Neural crest cell (in vitro differentiated cells): ENCODE measurements at regions not wholly inside any gene's neighbourhood (a gene's known extent, or its start where the extent isn't known, plus 50 kb on each side); places are given as distances from the start of the nearest gene placed in this dataset.

Experiments used
- DNase-seq: peaks from one replicate; pipeline ENCODE4 v3.0.0; 2021; ENCODE audit warnings: low read depth, mixed read lengths, low spot score
- H3K27ac Mint-ChIP-seq: one replicate; pipeline ENCODE4 v1.8.0; 2021; ENCODE audit warnings: mild to moderate bottlenecking, mixed read lengths; ENCODE audit not compliant: unreplicated experiment
- H3K27me3 Mint-ChIP-seq: 2 replicates; pipeline ENCODE4 v1.8.0; 2021; ENCODE audit warnings: low read depth, mild to moderate bottlenecking, mixed read lengths
- H3K36me3 Mint-ChIP-seq: 2 replicates; pipeline ENCODE4 v1.8.0; 2021; ENCODE audit warnings: low read depth, mild to moderate bottlenecking, mixed read lengths
- H3K4me1 Mint-ChIP-seq: 2 replicates; pipeline ENCODE4 v1.8.0; 2021; ENCODE audit warnings: mixed read lengths
- H3K4me3 Mint-ChIP-seq: one replicate; pipeline ENCODE4 v1.8.0; 2021; ENCODE audit warnings: mild to moderate bottlenecking, mixed read lengths
- H3K9me3 Mint-ChIP-seq: 2 replicates; pipeline ENCODE4 v1.8.0; 2021; ENCODE audit warnings: mixed read lengths
- TF ChIP-seq, protein P1 (sequence below): fragments of 200-600 bp; sonication (generic); conservative IDR thresholded peaks from 2 replicates; pipeline ENCODE4 v1.5.0; 2021; ENCODE audit warnings: antibody characterized with exemption, mild to moderate bottlenecking

DNA sequence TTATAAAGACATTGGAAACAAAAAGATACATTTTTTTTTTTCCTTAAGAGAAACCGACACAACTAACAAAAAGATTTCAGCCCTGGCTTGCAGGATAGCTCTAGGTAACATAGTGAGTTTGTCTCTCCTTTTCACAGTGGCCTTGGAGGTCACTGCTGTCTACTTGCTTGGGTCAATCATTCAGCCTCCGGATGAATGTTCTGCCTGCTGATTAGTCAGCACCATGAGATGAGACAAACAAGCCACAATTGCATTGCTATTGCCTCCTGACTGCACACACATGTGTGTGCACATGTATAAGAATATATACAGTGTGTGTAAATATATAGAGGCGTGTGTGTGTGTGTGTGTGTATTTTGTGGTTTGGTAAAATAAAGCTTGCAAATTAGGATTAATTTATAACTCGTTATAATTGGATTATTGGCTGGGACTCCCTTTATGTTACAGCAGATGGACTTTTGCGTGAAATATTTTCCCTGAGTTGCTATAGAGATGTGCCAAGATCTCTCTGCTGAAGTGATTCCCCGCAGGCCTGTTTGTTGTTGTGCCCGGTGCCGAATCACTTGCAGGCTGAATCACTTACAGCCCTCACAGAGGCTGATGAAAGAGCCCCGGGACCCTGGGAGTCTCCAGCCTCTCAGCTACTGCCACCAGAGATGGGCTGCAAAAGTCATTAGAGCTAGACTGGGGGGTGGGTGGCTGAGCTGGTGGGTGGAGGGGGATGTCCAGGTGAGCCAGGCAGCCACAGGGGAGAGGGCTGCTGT is 161.2 kb downstream of the FGF18 start:
- Mint-ChIP-seq H3K27ac (no peak overlapping the region), H3K4me1 (peaks cover 35% of the 10 kb centered on the region), H3K9me3 (peaks cover 5% of the 10 kb centered on the region), H3K36me3 (peaks cover 2% of the 10 kb centered on the region), H3K27me3 (no peaks in the 10 kb centered on the region), H3K4me3 (no peak overlapping the region)
- TF ChIP-seq, protein P1, sequence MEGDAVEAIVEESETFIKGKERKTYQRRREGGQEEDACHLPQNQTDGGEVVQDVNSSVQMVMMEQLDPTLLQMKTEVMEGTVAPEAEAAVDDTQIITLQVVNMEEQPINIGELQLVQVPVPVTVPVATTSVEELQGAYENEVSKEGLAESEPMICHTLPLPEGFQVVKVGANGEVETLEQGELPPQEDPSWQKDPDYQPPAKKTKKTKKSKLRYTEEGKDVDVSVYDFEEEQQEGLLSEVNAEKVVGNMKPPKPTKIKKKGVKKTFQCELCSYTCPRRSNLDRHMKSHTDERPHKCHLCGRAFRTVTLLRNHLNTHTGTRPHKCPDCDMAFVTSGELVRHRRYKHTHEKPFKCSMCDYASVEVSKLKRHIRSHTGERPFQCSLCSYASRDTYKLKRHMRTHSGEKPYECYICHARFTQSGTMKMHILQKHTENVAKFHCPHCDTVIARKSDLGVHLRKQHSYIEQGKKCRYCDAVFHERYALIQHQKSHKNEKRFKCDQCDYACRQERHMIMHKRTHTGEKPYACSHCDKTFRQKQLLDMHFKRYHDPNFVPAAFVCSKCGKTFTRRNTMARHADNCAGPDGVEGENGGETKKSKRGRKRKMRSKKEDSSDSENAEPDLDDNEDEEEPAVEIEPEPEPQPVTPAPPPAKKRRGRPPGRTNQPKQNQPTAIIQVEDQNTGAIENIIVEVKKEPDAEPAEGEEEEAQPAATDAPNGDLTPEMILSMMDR, result no peak
- no peak for DNase-seq

DNA sequence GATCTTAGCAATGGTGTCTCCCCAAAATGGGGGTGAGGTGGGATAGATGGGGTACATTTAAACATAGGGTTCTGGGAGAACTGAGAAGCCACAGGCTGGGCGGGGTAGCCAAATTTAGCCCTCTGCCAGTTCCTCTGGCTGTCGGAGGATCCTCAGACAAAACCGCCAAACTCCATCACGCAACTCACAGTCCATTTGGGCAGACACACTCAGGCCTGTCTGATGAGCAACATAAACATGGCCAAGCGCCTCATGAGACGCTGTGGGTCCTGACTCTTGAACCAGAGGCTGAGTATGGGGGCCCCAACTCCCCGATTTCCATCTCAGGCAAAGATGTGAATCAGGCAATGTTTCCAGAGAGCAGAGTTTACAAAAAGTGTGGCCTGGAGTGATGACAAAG is 162.3 kb downstream of the FGF18 start:
- no peaks in the 10 kb centered on the region for H3K36me3 Mint-ChIP-seq
- peaks cover 35% of the 10 kb centered on the region for H3K4me1 Mint-ChIP-seq
- H3K4me3 Mint-ChIP-seq, result no peak overlapping the region
- no peak for DNase-seq
- TF ChIP-seq, protein P1, result no peak
- H3K9me3 Mint-ChIP-seq, result no peaks in the 10 kb centered on the region
- no peak overlapping the region for H3K27ac Mint-ChIP-seq
- H3K27me3 Mint-ChIP-seq, result no peaks in the 10 kb centered on the region

DNA sequence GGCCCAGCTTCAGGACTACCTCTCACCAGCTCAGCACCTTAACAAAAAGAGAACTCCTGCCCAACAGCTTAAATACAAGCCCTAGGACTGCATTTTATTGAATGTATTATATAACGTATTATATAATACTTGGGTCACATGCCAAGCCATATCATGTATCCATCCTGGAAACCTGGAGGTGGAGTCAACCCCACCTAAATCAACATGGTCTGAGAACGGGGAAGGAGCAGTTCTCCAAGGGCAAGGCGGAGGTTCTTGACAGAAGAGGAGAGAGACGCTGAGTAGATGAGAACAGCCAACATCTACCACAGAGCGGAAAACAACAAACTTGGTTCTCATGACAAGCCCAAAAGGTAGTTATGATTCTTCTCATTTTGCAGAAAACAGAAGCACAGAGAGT is 163.4 kb downstream of the FGF18 start:
- Mint-ChIP-seq H3K36me3 (no peaks in the 10 kb centered on the region), H3K27me3 (no peaks in the 10 kb centered on the region), H3K27ac (no peak overlapping the region), H3K9me3 (no peaks in the 10 kb centered on the region), H3K4me1 (peaks cover 34% of the 10 kb centered on the region), H3K4me3 (no peak overlapping the region)
- TF ChIP-seq, protein P1, result no peak
- DNase-seq, result no peak

DNA sequence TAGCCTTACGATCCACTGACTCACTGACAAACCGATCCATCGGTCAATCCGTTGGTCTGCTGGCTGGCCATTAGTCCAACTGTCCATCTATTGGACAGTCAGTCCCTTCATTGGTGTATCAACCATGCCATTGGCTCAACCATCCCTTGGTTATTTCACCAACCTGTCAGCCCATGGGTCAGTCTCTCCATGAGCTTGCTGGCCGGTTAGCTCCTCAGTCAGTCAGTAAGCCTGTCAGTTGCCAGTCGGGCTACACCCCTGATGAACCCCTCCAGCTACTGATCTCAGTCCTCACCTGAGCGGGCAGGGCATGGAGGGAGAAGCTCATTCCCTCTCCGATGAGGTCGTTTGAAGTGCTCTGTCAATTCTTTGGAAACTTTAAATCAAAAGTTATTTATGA is 166.5 kb downstream of the FGF18 start:
- TF ChIP-seq, protein P1, result no peak
- no peak overlapping the region for H3K4me3 Mint-ChIP-seq
- no peaks in the 10 kb centered on the region for H3K27me3 Mint-ChIP-seq
- no peaks in the 10 kb centered on the region for H3K9me3 Mint-ChIP-seq
- no peaks in the 10 kb centered on the region for H3K36me3 Mint-ChIP-seq
- DNase-seq, result no peak
- no peak overlapping the region for H3K27ac Mint-ChIP-seq
- H3K4me1 Mint-ChIP-seq, result peaks cover 3% of the 10 kb centered on the region

DNA sequence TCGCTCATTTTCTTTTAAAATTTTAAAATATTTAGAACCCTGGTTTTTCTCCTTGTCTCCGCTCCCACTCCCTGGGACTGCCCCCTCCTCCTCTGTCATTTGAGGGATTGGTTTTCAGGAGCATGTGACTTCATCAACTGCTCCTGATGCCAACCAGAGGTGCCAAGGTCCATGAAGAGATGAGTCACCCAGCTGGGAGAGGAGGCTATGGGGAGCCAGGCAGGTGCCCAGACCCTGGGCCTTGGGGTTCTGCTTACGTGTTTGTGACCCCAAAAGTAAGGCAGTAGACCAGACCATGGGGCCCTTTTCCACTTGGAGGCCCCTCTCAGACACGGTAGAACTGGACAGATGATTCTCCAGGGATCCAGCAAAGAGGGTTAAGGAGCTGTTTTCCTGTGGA is 167.0 kb downstream of the FGF18 start:
- H3K4me3 Mint-ChIP-seq, result no peak overlapping the region
- no peaks in the 10 kb centered on the region for H3K27me3 Mint-ChIP-seq

More for the DNA sequence above, 167.0 kb downstream of the FGF18 start:
- Mint-ChIP-seq H3K27ac (no peak overlapping the region), H3K36me3 (no peaks in the 10 kb centered on the region), H3K9me3 (no peaks in the 10 kb centered on the region), H3K4me1 (peaks cover 3% of the 10 kb centered on the region)
- TF ChIP-seq, protein P1, result no peak
- DNase-seq, result no peak
